DMS 273 treated with DMSO at 0.1 percent for 48 hours (cell line): ENCODE measurements at regions not wholly inside any gene's neighbourhood (a gene's known extent, or its start where the extent isn't known, plus 50 kb on each side); places are given as distances from the start of the nearest gene placed in this dataset.

Experiments
- DNase-seq: peaks from one replicate; lab custom pipeline; 2025; lab: John Stamatoyannopoulos, UW

DNA sequence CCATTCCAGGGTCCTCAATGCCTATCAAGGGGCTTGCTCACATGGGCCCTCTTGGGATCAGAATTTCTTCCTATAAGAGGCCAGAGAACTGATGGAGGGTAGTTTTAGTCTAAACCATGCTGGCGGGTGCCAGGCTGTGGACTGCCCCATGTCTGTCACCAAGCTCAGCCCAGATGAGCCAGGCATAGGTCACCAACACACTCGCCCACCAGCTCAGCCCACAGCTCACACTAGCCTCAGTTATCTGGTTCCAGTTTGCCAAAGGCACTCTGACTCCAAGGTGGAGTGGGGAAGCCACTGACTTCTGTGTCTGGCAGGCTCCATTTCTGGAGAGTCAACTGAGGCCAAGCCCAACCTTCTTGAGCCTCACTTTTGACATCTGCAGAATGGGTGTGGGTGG is 50.7 kb upstream of the INSYN1 start:
- DNase-seq, result no peak

DNA sequence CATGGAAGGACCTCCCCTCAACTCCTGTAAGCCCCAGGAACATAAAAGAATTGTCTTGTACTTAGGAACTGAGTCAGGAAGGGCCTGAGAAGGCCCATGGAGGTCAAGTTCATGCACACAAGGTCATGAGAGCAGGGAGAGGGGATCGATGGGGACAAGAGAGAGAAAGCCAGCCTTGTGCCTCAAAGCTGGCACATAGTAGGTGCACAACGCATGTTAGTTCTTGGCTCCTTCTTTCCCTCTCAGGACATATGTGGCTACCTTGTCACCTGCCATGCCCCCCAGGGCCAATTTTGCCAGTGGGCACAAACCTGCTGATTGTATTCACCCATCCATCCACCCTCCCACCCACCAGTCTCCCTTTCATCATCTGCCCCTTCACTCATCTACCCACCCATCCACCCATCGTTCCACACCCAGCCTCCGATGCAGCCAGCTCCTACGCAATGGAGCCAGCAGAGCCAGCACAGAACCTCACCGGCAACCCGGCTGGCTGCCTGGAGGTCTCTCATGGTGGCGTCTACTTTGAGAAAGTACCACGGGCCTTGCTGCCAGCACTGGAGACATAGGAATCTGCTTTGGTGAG is 52.4 kb upstream of the INSYN1 start:
- no peak for DNase-seq

DNA sequence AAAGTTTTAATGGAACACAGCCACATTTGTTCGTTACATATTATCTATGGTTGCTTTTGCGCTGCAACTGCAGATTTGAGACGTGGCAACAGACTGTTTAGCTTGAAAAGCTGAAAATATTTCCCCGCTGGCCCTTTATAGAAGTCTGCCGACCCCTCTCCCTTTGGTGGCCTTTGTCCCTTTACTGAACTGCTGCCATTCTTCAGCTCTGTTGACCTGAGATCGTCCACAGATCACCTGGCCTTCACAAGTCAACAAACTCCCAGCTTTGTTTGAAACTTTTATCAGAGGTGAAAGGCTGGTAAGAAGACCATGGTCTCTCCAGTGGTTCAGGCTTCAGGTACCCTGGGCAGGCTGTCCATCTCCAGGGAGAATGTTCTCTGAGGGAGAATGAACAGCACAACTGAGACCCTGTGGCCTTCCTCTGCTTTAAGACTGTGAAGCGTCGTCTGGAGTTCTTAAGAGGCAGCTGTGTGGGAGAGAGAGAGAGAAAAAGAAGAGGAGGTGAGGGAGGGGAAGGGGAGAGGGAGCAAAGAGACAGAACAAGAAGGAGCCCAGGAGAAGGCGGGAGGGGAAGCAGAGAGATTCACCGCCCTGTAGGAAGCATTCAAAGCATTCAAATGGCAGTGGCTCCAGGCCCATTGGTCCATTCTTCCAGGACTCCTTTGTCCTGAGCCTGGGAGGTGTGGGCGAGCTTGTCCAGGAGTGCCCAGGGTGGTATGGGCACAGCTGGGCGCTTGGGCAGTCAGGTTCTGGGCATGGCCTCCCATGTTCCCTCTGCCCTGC is 53.7 kb upstream of the INSYN1 start:
- DNase-seq, result no peak

DNA sequence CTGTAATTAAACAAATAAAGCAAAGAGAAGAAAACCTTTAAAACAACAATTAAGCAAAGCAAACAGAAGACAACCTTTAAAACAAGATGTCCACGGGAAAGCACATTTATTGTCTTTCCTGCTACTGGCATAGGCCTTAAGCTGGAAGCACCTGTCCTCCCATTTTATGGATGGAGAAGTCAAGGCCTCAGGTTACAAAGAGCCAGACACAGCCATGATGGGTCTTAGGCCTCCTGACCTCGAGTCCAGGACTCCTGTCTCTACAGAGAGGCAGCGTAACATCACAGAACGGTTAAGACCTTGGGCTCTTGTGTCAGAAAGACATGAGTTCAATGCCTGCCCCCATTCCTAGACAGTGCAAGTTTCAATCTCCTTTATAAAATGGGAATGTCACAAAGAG is 54.7 kb upstream of the INSYN1 start:
- no peak for DNase-seq

DNA sequence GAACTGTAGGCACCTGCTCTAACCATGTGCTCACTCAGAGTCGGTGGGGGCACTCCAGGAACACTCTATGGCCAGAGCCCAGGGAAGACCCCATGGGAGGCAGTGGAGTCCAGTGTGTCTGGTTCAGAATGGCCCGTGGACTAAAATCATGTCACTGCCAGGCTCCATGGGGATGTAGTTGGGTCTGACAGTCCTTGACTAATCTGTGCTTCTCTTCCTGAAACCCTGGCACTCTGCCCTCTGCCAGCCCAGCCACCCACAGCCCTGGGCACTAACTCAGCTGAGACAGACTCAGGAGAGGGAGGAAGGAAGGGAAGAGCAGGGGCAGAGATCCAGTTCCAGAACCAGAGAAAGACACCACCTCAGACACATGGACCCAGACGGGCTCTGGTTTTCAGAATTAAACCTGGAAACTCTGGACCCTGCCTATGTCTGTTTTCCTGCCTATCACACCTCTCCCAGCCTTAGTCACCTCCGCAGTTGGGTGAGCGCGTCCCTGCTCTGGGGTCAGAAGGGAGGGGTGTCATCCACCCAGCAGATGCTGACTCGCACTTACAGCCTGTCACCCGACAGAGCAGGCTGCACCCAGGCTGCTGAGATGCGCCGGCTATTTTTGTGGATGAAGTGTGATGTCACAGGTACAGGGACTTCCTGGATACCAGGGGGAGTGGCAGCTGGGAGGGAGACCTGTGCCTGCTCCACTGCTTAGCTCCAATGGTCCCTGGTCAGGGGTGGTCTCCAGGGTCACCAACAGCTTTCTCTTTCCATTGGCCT is 56.8 kb upstream of the INSYN1 start:
- DNase-seq, result no peak

DNA sequence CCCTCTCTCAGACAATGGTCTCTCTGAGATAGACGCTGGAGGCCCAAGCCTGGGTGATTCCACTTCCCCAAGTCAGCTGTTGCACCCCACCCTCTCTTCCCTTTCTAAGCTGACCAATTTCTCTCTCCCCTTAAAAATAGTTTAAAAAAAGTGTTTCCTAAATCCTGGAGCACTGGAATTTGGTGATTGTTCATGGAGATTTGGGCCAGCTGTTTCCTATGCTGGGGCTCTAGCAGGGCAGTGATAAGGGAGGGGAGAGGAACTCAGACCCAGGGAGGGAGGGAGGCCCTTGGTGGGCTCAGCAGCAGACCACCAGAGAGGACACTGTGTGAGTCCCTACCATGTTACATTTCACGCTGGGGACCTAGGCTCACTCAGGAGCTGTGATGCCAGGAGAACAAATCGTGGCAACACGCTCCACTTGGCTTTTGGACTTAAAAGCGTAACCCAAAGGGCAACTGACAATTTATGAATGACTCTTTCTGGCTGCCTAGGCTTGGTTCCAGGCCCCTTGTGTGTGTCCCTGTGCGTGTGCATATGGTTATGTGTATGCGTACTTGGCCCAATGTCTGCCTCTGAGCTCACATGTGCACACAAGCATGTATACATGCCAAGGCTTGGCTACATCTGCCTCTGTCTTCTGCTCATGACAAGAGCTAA is 59.8 kb upstream of the INSYN1 start:
- no peak for DNase-seq

DNA sequence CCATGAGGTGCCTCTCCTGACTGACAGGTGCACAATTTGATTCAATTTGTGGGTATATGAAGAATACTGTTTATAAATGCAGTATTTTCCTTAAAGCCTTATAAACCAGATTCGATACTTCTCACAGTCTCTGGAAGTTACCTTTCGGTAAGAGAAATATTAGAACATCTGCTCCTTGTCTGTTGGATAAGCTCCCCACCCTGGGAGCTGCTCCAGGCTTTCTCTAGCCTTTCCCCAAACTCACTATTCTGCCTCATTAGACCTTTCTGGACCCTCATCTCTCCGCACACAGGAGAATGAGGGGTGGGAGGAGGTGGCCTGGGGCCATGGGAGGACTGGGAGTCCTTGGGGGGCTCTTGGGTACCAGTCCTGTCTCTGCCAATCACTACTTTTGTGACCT is 59.8 kb upstream of the TBC1D21 start:
- DNase-seq, result no peak

DNA sequence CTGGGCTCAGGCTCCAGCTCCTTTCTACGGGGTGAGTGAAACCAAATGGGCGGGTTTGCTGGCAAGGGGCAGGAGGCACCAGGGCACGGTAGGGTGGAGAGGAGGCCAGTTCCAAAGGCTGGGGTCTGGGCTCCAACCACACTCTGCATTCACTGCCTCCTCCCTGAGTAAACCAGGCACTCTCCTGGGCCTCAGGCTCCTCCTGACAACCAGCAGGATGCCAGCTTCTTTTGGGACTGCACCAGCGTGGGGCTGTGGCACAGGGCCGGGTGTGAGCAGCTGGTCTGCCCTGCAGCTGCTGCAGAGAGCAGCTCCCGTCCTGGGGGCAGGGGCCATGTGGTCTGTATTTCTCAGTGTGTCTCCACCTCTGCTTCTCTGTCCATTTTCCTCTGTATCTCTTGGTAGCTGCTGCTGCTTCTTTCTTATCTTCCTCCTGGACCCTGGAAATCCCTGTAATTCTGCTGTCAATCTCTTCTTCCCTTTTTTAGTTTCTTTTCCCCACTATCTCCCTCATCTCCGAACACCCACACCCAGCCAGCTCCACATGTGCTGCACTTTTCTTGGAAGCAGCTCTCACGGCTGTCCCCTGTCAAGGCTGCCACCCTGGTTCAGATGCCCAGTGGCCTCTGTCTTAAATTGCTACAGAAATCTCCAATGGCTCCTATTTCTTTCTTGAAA is 54.9 kb upstream of the TBC1D21 start:
- peak; percentile 52 for DNase-seq

DNA sequence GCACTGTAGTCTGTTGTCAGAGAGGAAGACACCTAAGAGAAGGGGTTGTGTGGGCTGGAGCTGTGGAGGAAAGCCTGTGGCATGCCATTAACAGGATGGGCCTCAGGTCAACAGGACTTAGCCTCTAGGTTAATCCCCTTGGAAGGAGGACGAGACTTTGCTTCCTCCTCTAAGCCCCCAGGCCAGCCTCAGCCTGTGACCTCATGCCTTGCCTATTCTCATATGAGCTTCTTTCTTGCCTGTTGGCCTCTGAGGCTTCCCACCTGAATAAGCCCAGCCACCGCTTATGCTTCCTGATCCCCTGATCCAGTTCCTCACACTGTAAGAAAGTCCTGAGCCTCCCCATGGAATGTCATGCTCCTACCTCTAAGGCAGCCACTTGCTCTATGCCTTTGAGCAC is 52.2 kb upstream of the TBC1D21 start:
- DNase-seq, result no peak

DNA sequence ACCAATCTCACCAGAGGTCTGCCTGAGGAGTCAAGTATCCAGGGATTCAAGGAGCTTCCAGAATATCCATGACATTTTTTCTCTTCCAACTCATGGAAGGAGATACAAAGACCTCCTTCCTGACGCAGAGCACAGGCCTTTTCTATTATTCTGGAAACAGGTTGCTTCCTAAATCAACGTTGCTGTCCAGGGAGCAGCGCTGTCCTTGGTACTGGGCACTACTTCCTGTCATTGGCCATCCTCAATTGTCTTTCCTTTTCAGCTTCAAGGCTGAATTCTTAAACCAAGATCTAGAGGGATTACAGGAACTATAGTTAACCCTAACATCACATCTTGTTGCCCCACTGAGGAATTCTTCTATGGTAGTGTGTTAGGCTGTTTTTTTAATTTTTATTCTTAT is 50.4 kb upstream of the TBC1D21 start:
- DNase-seq, result no peak
